GM18951 (cell line): ENCODE measurements at regions not wholly inside any gene's neighbourhood (a gene's known extent, or its start where the extent isn't known, plus 50 kb on each side); places are given as distances from the start of the nearest gene placed in this dataset.
"Not testable (repeated sequence)": the region's sequence is repeated elsewhere in the genome, so short reads cannot be mapped to it uniquely, and the experiment has no call there.

Experiments
- POLR2A ChIP-seq: IDR thresholded peaks from 4 replicates; pipeline ENCODE4 v1.6.1; 2011; ENCODE audit warnings: mild to moderate bottlenecking; ENCODE audit not compliant: insufficient read length, insufficient read depth; ENCODE audit errors: extremely low read depth
- in situ Hi-C: fragments of 300-500 bp; cut with MboI; formaldehyde crosslinking; loops from one replicate; pipeline ENCODE4 v1.12.0; 2022; ENCODE audit warnings: low sequenced_read_pairs, mixed read lengths, inconsistent platforms; ENCODE audit not compliant: unreplicated experiment

- in situ Hi-C loops = no loop called here
- TF ChIP-seq POLR2A = no peak
These were observed 57.4 kb upstream of the ACBD5 start for GRCh38 chr10:27297844-27298521.

- in situ Hi-C loops = not testable (repeated sequence)
These were observed 55.7 kb upstream of the ACBD5 start for GRCh38 chr10:27296285-27296684.

- in situ Hi-C loops = not testable (repeated sequence)
These were observed 50.8 kb upstream of the ACBD5 start for GRCh38 chr10:27291253-27291895.
